Left lung (tissue), 4 donors: ENCODE measurements at regions not wholly inside any gene's neighbourhood (a gene's known extent, or its start where the extent isn't known, plus 50 kb on each side); places are given as distances from the start of the nearest gene placed in this dataset.

Experiments used
- ATAC-seq: fragments of 200-7000 bp; cut with Tn5 transposase; one replicate; pipeline ENCODE4 v1.9.1; 2020; ENCODE audit warnings: moderate library complexity
- DNase-seq, 4 donors: peaks; one replicate each; pipeline ENCODE4 v3.0.0-alpha.2; 2013 to 2020
- H3K27ac ChIP-seq, 2 donors: fragments of 200-600 bp; sonication (generic) in 1 of 2; one replicate each; pipeline versions ENCODE4 v1.5.0 to v1.8.0; 2020 to 2021
- H3K27me3 ChIP-seq, 2 donors: fragments of 200-600 bp; sonication (generic) in 1 of 2; one replicate each; pipeline versions ENCODE4 v1.5.0 to v1.8.0; 2020 to 2021
- H3K36me3 ChIP-seq, 2 donors: fragments of 200-600 bp; sonication (generic) in 1 of 2; one replicate each; pipeline versions ENCODE4 v1.5.0 to v1.8.0; 2020 to 2021
- H3K4me1 ChIP-seq, 2 donors: fragments of 200-600 bp; one replicate each; pipeline ENCODE4 v1.8.0; 2021
- H3K4me3 ChIP-seq, 2 donors: fragments of 200-600 bp; sonication (generic) in 1 of 2; one replicate each; pipeline versions ENCODE4 v1.5.0 to v1.8.0; 2020 to 2021; ENCODE audit warnings: mild to moderate bottlenecking in 1 of 2
- H3K9me3 ChIP-seq, 2 donors: fragments of 200-600 bp; sonication (generic) in 1 of 2; one replicate each; pipeline versions ENCODE4 v1.5.0 to v1.8.0; 2020 to 2021
- intact Hi-C, 2 donors: fragments of 100-400 bp; cut with DNase I; formaldehyde crosslinking; loops; one replicate each; pipeline versions ENCODE4 v1.11.2 to v1.14.2; 2022
- TF ChIP-seq, protein P1 (sequence below), 2 donors: fragments of 200-600 bp; sonication (generic) in 1 of 2; IDR thresholded peaks; one replicate each; pipeline versions ENCODE4 v1.5.0 to v1.8.0; 2021; ENCODE audit warnings: antibody characterized with exemption in 2 of 2
- donor health status: DM: no; HTN: yes; CAD: no.
- donor health status: DM: no; HTN: no; CAD: no.

DNA sequence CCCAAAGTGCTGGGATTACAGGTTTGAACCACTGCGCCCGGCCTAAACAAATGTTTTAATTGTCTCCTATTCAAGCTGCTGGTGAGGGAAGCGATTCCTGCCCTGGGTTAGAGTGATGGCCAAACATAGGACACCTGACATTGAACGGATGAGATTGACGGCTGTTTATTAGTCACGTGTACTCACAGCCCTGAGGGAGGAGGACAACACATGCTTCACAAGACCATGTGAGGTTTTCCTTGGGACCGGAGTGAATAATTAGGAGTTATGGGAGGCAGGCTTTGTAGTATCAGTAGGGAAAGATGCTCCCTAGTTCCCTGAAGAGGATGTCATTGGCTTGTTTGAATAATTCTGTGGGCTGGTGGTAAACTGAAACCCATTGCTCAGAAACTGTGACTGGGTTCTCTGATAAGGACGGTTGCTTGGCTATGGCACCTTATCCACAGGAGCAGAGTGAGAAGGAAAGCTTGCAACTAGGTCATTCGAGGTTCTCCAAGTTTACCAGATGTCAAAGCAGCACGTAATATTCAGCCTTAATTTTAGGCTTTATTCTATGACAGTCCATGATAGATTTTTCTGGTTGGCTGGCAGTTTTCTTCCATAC lies 245.8 kb downstream of the PLA2G4A start:
- Histone ChIP-seq H3K4me3 (no peak overlapping the region), H3K4me1 (no peaks in the 10 kb centered on the region), H3K27ac (no peak overlapping the region), H3K9me3 (no peaks in the 10 kb centered on the region), H3K27me3 (no peaks in the 10 kb centered on the region), H3K36me3 (no peaks in the 10 kb centered on the region)
- TF ChIP-seq, protein P1, sequence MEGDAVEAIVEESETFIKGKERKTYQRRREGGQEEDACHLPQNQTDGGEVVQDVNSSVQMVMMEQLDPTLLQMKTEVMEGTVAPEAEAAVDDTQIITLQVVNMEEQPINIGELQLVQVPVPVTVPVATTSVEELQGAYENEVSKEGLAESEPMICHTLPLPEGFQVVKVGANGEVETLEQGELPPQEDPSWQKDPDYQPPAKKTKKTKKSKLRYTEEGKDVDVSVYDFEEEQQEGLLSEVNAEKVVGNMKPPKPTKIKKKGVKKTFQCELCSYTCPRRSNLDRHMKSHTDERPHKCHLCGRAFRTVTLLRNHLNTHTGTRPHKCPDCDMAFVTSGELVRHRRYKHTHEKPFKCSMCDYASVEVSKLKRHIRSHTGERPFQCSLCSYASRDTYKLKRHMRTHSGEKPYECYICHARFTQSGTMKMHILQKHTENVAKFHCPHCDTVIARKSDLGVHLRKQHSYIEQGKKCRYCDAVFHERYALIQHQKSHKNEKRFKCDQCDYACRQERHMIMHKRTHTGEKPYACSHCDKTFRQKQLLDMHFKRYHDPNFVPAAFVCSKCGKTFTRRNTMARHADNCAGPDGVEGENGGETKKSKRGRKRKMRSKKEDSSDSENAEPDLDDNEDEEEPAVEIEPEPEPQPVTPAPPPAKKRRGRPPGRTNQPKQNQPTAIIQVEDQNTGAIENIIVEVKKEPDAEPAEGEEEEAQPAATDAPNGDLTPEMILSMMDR (IDR thresholded peaks at IDR 0.05): no peak
- intact Hi-C loops: no loop called here
- DNase-seq: no peak
- ATAC-seq: no peak

DNA sequence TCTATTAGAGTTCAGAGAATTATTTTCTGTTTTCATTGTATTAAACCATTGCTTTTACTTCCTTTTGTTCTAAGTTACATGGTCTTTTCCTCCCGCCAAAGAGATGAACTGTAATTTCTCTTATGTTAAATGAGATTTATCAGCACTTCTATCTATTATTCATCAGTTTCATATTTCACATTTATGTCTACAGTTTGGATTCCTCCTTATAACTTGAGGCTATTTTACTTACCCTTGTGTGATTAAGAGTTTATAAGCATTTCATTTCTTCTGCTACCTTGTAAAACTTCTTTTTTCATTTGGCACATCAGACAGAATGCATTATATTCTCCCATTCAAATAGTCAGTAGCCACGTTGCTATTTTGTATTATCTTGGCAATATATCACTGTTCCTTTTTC lies 248.2 kb downstream of the PLA2G4A start:
- Histone ChIP-seq H3K4me3 (no peak overlapping the region), H3K9me3 (no peaks in the 10 kb centered on the region), H3K27ac (no peak overlapping the region), H3K4me1 (no peaks in the 10 kb centered on the region), H3K36me3 (no peaks in the 10 kb centered on the region), H3K27me3 (no peaks in the 10 kb centered on the region)
- TF ChIP-seq, protein P1 (IDR thresholded peaks at IDR 0.05): no peak
- DNase-seq (no peak), ATAC-seq (no peak)
- intact Hi-C loops: no loop called here

DNA sequence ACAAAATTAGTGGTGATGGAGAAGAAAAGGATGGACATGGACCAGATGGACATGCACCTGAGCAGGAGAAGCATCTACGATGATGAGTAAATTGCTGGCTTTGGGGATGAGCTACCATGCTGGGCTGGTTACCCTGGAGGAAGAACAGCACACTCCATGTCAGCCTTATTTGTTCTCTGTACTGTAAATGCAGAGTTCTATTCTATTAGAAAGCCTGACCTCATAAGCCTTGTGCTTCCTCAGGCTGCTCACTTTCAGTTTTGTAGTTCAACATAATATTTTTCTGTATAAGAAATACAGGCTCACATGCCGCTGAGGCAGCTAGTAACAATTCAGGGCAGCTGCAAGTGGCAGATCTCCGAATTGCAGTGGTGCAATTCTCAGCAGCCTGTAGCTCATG lies 249.6 kb downstream of the PLA2G4A start:
- DNase-seq: no peak
- TF ChIP-seq, protein P1 (IDR thresholded peaks at IDR 0.05): no peak
- H3K27ac ChIP-seq: no peak overlapping the region
- no peaks in the 10 kb centered on the region for H3K36me3 ChIP-seq
- no peaks in the 10 kb centered on the region for H3K27me3 ChIP-seq
- intact Hi-C loops: no loop called here
- H3K9me3 ChIP-seq: no peaks in the 10 kb centered on the region
- H3K4me3 ChIP-seq: no peak overlapping the region
- H3K4me1 ChIP-seq: no peaks in the 10 kb centered on the region
- no peak for ATAC-seq

DNA sequence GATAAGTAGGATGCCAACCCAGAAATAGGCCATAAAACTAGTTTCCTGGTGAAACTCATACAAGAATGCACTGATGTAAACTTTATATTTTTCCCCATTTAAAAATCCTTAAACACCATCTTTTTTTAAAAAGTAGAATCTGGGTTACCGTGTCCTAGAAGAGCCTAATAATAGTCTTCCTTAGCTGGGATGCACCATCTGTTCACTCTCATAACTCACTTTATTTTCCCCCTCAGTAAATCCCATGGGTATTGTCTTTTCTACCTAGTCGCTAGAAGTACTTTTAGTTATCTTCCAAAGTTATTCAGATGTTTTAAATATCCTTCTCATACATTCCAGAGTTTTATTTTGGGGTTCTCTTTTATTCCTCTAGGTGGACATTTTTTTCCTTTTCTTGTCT lies 250.2 kb downstream of the PLA2G4A start:
- intact Hi-C loops: no loop called here
- H3K27me3 ChIP-seq: no peaks in the 10 kb centered on the region
- no peak overlapping the region for H3K27ac ChIP-seq
- no peak overlapping the region for H3K4me3 ChIP-seq
- no peaks in the 10 kb centered on the region for H3K9me3 ChIP-seq
- DNase-seq (no peak), ATAC-seq (no peak)
- H3K36me3 ChIP-seq: no peaks in the 10 kb centered on the region
- TF ChIP-seq, protein P1 (IDR thresholded peaks at IDR 0.05): no peak
- no peaks in the 10 kb centered on the region for H3K4me1 ChIP-seq

DNA sequence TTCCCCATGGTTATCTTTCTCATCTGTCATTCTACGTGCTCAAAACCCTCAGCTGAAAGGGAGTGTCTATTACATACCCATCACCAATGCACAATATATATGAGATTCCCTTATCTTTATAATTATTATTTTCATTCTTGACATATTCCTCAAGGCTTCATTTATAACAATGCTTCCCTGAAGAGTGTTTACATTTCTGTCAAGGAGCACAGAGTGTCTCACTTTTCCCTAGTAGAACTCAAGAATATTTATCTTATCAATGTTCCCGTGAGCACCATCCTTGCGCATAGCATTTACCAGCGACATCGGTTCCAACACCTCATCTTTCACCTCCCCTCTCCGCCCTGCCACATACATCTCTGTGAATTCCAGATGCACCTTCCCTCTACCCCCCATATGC lies 250.6 kb downstream of the PLA2G4A start:
- TF ChIP-seq, protein P1 (IDR thresholded peaks at IDR 0.05): no peak
- no peak for ATAC-seq

More for the DNA sequence above, 250.6 kb downstream of the PLA2G4A start:
- no peaks in the 10 kb centered on the region for H3K9me3 ChIP-seq
- no peaks in the 10 kb centered on the region for H3K4me1 ChIP-seq
- no peak for DNase-seq
- no peak overlapping the region for H3K4me3 ChIP-seq
- H3K27me3 ChIP-seq: no peaks in the 10 kb centered on the region
- no peak overlapping the region for H3K27ac ChIP-seq
- intact Hi-C loops: no loop called here
- no peaks in the 10 kb centered on the region for H3K36me3 ChIP-seq
